Caco-2 (cell line): ENCODE measurements at regions not wholly inside any gene's neighbourhood (a gene's known extent, or its start where the extent isn't known, plus 50 kb on each side); places are given as distances from the start of the nearest gene placed in this dataset.

Source experiments
- BruUV-seq: library from RNA; stranded (reverse); fragments of 400-500 nt; replicated peaks from 2 replicates; lab custom pipeline; 2021; lab: Mats Ljungman, UMichigan
- CTCF ChIA-PET: fragments of 300-600 bp; sonication (Branson Sonifier 250); formaldehyde crosslinking; loops from one replicate; lab custom pipeline; 2022; ENCODE audit warnings: antibody characterized with exemption; lab: Charles Lee
- POLR2A ChIA-PET: fragments of 300-600 bp; sonication (Branson Sonifier 250); formaldehyde crosslinking; loops from one replicate; lab custom pipeline; 2022; ENCODE audit warnings: antibody characterized with exemption; lab: Charles Lee
- DNase-seq, 2 experiments: peaks; one replicate each; pipeline versions ENCODE4 v3.0.0 to v3.0.0-alpha.2; 2020 to 2022
- H3K27me3 ChIP-seq: replicated peaks from 2 replicates; pipeline ENCODE4 v1.6.0; 2011; ENCODE audit warnings: low read length; ENCODE audit not compliant: control insufficient read depth, insufficient read depth
- H3K36me3 ChIP-seq: 2 replicates; pipeline ENCODE4 v1.5.1; 2011; ENCODE audit warnings: low read length; ENCODE audit not compliant: control insufficient read depth, insufficient read depth
- H3K4me1 ChIP-seq: fragments of 250-450 bp; sonication (Bioruptor Pico); 2 replicates; pipeline ENCODE4 v1.5.1; 2020; ENCODE audit warnings: mild to moderate bottlenecking
- H3K4me3 ChIP-seq: 2 replicates; pipeline ENCODE4 v1.5.1; 2011; ENCODE audit warnings: low read depth, mild to moderate bottlenecking, control low read depth, low read length
- H3K9me3 ChIP-seq: fragments of 250-450 bp; sonication (Bioruptor Pico); 2 replicates; pipeline ENCODE4 v1.5.1; 2020; ENCODE audit warnings: mild to moderate bottlenecking, moderate library complexity
- H3K27ac Mint-ChIP-seq: one replicate; pipeline ENCODE4 v1.8.0; 2022; ENCODE audit warnings: mixed read lengths; ENCODE audit not compliant: unreplicated experiment
- H3K27me3 Mint-ChIP-seq: one replicate; pipeline ENCODE4 v1.8.0; 2022; ENCODE audit warnings: mixed read lengths; ENCODE audit not compliant: insufficient read depth, unreplicated experiment
- H3K36me3 Mint-ChIP-seq: one replicate; pipeline ENCODE4 v1.8.0; 2022; ENCODE audit warnings: mild to moderate bottlenecking, mixed read lengths; ENCODE audit not compliant: insufficient read depth, unreplicated experiment
- H3K4me1 Mint-ChIP-seq: one replicate; pipeline ENCODE4 v1.8.0; 2022; ENCODE audit warnings: low read depth, mixed read lengths; ENCODE audit not compliant: unreplicated experiment
- H3K4me3 Mint-ChIP-seq: one replicate; pipeline ENCODE4 v1.8.0; 2022; ENCODE audit warnings: mild to moderate bottlenecking, moderate library complexity, mixed read lengths; ENCODE audit not compliant: unreplicated experiment
- H3K9me3 Mint-ChIP-seq: one replicate; pipeline ENCODE4 v1.8.0; 2022; ENCODE audit warnings: mixed read lengths; ENCODE audit not compliant: unreplicated experiment
- intact Hi-C: fragments of 100-400 bp; cut with micrococcal nuclease; formaldehyde crosslinking; loops from one replicate; pipeline ENCODE4 v1.10.0; 2022; ENCODE audit not compliant: unreplicated experiment
- TF ChIP-seq, protein P1 (sequence below), 2 experiments: fragments of 200-600 bp in 1 of 2; IDR thresholded peaks; 1 replicate in 1 of 2; 2 replicates in 1 of 2; pipeline versions ENCODE4 v1.5.1 to v1.8.0; 2011 to 2022; ENCODE audit warnings: antibody characterized with exemption in 1 of 2, control low read depth in 1 of 2, inconsistent platforms in 1 of 2, low read depth in 1 of 2, low read length in 1 of 2, mild to moderate bottlenecking in 1 of 2, moderate library complexity in 1 of 2; ENCODE audit not compliant: insufficient read depth in 1 of 2, severe bottlenecking in 1 of 2, unreplicated experiment in 1 of 2

- DNase-seq: no peak
- no peaks in the 10 kb centered on the region for H3K36me3 ChIP-seq
- Mint-ChIP-seq H3K27ac (no peak overlapping the region), H3K9me3 (no peaks in the 10 kb centered on the region), H3K4me3 (no peak overlapping the region), H3K27me3 (no peaks in the 10 kb centered on the region), H3K36me3 (no peaks in the 10 kb centered on the region), H3K4me1 (peaks cover 17% of the 10 kb centered on the region)
- no peak overlapping the region for H3K4me3 ChIP-seq
- peaks cover 12% of the 10 kb centered on the region for H3K4me1 ChIP-seq
- ChIA-PET CTCF (no interaction called here), POLR2A (no interaction called here)
- no TSS peak for BruUV-seq
- intact Hi-C loops: no loop called here
- H3K9me3 ChIP-seq: no peaks in the 10 kb centered on the region
- H3K27me3 ChIP-seq: no peaks in the 10 kb centered on the region
- TF ChIP-seq, protein P1, sequence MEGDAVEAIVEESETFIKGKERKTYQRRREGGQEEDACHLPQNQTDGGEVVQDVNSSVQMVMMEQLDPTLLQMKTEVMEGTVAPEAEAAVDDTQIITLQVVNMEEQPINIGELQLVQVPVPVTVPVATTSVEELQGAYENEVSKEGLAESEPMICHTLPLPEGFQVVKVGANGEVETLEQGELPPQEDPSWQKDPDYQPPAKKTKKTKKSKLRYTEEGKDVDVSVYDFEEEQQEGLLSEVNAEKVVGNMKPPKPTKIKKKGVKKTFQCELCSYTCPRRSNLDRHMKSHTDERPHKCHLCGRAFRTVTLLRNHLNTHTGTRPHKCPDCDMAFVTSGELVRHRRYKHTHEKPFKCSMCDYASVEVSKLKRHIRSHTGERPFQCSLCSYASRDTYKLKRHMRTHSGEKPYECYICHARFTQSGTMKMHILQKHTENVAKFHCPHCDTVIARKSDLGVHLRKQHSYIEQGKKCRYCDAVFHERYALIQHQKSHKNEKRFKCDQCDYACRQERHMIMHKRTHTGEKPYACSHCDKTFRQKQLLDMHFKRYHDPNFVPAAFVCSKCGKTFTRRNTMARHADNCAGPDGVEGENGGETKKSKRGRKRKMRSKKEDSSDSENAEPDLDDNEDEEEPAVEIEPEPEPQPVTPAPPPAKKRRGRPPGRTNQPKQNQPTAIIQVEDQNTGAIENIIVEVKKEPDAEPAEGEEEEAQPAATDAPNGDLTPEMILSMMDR (IDR thresholded peaks at IDR 0.05; ENCODE audit: insufficient read depth in 1 of 2, low read depth in 1 of 2, low read length in 1 of 2, severe bottlenecking in 1 of 2, unreplicated experiment in 1 of 2): no peak
Observed at GRCh38 chr14:100394886-100395672, 71.9 kb downstream of the SLC25A47 start.

DNA sequence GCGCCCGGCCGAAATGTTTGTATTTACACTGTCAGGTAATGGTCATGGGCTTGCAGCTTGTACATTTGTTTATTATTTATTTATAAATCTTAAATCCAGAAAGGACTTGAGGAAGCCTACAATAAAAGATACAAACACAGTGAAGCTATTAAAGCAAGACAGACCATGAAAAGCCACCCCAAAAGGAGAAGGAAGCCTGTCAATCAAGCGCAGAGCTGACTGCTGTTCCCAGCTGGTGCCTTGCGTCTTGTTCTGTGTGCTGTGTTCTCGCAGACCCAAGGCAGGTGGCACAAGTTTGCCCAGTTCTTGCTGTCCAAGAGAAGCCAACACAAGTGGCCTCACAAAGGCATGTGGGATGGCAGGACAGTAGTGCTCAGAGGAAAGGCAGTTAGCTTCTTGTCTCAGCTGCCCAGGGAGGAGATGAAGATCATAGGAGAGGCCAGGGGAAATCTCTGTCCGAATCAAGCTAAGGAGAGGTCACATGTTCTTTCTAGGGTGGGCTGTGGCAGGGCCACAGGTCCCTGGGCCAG lies 73.2 kb downstream of the SLC25A47 start:
- H3K4me1 Mint-ChIP-seq: peaks cover 11% of the 10 kb centered on the region
- BruUV-seq: no TSS peak
- ChIA-PET POLR2A (no interaction called here), CTCF (interaction anchor here (1.1 kb wide), 1 partner anchor 249 kb away, joined by 3 read pairs; no protein-coding TSS in a partner anchor)
- H3K27me3 ChIP-seq: no peaks in the 10 kb centered on the region
- no peaks in the 10 kb centered on the region for H3K9me3 Mint-ChIP-seq
- H3K27me3 Mint-ChIP-seq: no peaks in the 10 kb centered on the region
- H3K4me3 Mint-ChIP-seq: no peak overlapping the region
- no peak overlapping the region for H3K27ac Mint-ChIP-seq
- H3K36me3 ChIP-seq: no peaks in the 10 kb centered on the region
- TF ChIP-seq, protein P1 (IDR thresholded peaks at IDR 0.05; ENCODE audit: insufficient read depth in 1 of 2, low read depth in 1 of 2, low read length in 1 of 2, severe bottlenecking in 1 of 2, unreplicated experiment in 1 of 2): no peak
- H3K36me3 Mint-ChIP-seq: no peaks in the 10 kb centered on the region
- intact Hi-C loops: no loop called here
- no peak for DNase-seq
- H3K9me3 ChIP-seq: no peaks in the 10 kb centered on the region
- no peak overlapping the region for H3K4me3 ChIP-seq
- H3K4me1 ChIP-seq: peaks cover 12% of the 10 kb centered on the region

- H3K27me3 Mint-ChIP-seq: no peaks in the 10 kb centered on the region
- intact Hi-C loops: no loop called here
- ChIA-PET CTCF (no interaction called here), POLR2A (no interaction called here)
- Histone ChIP-seq H3K4me3 (no peak overlapping the region), H3K36me3 (no peaks in the 10 kb centered on the region), H3K9me3 (no peaks in the 10 kb centered on the region), H3K4me1 (peaks cover 12% of the 10 kb centered on the region), H3K27me3 (no peaks in the 10 kb centered on the region)
- H3K27ac Mint-ChIP-seq: no peak overlapping the region
- no TSS peak for BruUV-seq
- TF ChIP-seq, protein P1 (IDR thresholded peaks at IDR 0.05; ENCODE audit: insufficient read depth in 1 of 2, low read depth in 1 of 2, low read length in 1 of 2, severe bottlenecking in 1 of 2, unreplicated experiment in 1 of 2): no peak
- no peak overlapping the region for H3K4me3 Mint-ChIP-seq
- no peaks in the 10 kb centered on the region for H3K36me3 Mint-ChIP-seq
- no peak for DNase-seq
- H3K4me1 Mint-ChIP-seq: peaks cover 11% of the 10 kb centered on the region
- H3K9me3 Mint-ChIP-seq: no peaks in the 10 kb centered on the region
Observed at GRCh38 chr14:100397005-100397404, 73.9 kb downstream of the SLC25A47 start.
